ENCODE measurements at regions not wholly inside any gene's neighbourhood (a gene's known extent, or its start where the extent isn't known, plus 50 kb on each side); places are given as distances from the start of the nearest gene placed in this dataset.
"Not testable (repeated sequence)": the region's sequence is repeated elsewhere in the genome, so short reads cannot be mapped to it uniquely, and the experiment has no call there.

DNA sequence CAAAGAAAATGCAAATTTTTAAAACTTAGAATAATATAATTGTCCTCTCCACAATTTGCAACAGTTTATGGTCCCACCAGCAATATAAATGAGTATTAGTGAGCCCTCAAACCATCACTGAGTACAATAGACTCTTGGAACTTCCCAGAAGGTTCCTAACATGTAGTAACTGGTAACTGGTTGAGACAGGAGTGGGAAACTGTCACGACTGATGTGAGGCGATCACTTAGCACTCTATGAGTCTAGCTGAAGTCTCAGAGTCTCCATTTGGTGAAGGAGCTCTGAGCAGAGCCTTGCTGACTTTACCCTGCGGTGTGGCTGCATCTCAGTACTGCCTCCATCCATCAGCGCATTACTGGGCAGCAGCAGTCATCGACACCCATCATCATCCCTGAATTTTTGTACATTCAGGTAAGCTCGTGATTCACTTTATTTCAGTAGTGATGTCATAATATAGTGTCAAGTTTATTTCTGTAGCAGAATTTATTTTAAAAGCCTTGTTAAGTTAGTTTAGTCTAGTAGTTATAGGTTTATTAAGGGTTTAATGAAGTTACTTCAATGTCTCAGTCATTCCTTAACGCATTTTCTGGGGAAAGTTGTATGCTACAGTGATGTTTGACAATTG, 76.6 kb upstream of the ABCA1 start:
- Histone ChIP-seq H3K4me3 (no peak overlapping the region), H3K36me3 (no peaks in the 10 kb centered on the region), H3K27me3 (no peaks in the 10 kb centered on the region), H3K4me1 (ENCODE audit: low read depth) (no peaks in the 10 kb centered on the region), H3K27ac (no peak overlapping the region), H3K9me3 (ENCODE audit: low read depth) (no peaks in the 10 kb centered on the region)
- no peak for DNase-seq (ENCODE audit: low read depth in 1 of 2, low spot score in 1 of 2)
- TF ChIP-seq, protein P1, sequence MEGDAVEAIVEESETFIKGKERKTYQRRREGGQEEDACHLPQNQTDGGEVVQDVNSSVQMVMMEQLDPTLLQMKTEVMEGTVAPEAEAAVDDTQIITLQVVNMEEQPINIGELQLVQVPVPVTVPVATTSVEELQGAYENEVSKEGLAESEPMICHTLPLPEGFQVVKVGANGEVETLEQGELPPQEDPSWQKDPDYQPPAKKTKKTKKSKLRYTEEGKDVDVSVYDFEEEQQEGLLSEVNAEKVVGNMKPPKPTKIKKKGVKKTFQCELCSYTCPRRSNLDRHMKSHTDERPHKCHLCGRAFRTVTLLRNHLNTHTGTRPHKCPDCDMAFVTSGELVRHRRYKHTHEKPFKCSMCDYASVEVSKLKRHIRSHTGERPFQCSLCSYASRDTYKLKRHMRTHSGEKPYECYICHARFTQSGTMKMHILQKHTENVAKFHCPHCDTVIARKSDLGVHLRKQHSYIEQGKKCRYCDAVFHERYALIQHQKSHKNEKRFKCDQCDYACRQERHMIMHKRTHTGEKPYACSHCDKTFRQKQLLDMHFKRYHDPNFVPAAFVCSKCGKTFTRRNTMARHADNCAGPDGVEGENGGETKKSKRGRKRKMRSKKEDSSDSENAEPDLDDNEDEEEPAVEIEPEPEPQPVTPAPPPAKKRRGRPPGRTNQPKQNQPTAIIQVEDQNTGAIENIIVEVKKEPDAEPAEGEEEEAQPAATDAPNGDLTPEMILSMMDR (IDR thresholded peaks at IDR 0.05; ENCODE audit: low read depth, low read length), result no peak

DNA sequence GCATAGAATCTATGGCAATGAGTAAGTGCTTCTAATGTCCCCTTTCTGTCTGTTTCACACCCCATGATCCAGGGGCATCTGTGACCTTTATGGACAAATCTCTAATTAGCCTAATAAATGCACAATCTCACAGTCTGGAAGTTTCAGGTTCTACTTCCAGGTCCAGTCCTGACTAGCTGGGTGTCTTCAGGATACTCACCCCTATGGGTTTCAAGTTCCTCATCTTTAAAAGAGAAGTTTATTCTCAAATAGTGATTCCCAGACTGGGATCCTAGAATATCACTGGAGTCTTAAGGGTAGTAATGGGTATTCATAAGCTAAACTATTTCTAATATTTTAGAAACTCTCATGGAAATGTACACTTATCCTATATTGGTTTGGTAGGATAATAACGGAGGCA, 77.2 kb upstream of the ABCA1 start:
- TF ChIP-seq, protein P1 (IDR thresholded peaks at IDR 0.05; ENCODE audit: low read depth, low read length), result no peak
- H3K27me3 ChIP-seq, result no peaks in the 10 kb centered on the region
- H3K36me3 ChIP-seq, result no peaks in the 10 kb centered on the region
- no peak overlapping the region for H3K27ac ChIP-seq
- H3K4me1 ChIP-seq (ENCODE audit: low read depth), result no peaks in the 10 kb centered on the region
- H3K4me3 ChIP-seq, result no peak overlapping the region
- H3K9me3 ChIP-seq (ENCODE audit: low read depth), result no peaks in the 10 kb centered on the region
- no peak for DNase-seq (ENCODE audit: low read depth in 1 of 2, low spot score in 1 of 2)

DNA sequence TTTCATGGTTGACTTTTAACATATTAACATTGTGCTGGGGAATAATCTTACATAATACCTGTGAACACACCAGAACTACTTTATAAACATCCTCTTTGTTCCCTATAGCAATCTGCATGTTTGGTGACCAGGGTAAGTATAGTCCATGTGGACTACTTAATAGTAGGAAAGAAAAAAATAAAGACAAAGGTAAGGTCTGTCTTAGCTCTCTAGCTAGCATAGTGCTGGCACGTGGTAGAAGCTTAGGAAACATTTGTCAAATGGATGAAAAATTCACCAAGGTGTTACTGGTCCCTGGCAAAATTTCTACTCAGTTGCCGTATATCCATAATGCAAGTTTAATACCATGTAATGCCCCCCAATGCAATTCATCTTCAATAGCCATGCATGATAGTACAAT, 78.6 kb upstream of the ABCA1 start:
- Histone ChIP-seq H3K9me3 (ENCODE audit: low read depth) (no peaks in the 10 kb centered on the region), H3K27ac (no peak overlapping the region), H3K36me3 (no peaks in the 10 kb centered on the region), H3K27me3 (no peaks in the 10 kb centered on the region), H3K4me1 (ENCODE audit: low read depth) (no peaks in the 10 kb centered on the region), H3K4me3 (no peak overlapping the region)
- DNase-seq (ENCODE audit: low read depth in 1 of 2, low spot score in 1 of 2), result no peak
- TF ChIP-seq, protein P1 (IDR thresholded peaks at IDR 0.05; ENCODE audit: low read depth, low read length), result no peak

DNA sequence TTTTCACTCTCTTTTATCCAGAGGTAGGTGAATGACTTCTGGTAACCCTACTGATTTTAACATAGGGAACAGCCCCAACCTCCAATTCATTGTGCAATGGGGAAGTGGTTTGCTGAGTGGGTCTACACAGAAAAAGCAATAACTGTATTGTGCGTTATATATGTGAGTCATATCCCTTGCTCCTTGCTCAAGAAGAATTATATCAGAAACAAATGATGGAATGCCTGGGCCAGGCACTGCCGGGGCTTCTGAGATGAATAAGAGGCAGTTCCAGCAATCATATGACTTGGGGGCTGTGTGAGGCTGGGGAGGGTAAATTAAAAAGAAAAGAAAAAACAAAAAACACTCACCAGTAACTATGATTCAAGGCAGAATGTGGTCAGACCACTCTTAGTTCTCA, 79.2 kb upstream of the ABCA1 start:
- Histone ChIP-seq H3K4me3 (no peak overlapping the region), H3K36me3 (no peaks in the 10 kb centered on the region), H3K4me1 (ENCODE audit: low read depth) (no peaks in the 10 kb centered on the region), H3K9me3 (ENCODE audit: low read depth) (no peaks in the 10 kb centered on the region), H3K27me3 (no peaks in the 10 kb centered on the region), H3K27ac (no peak overlapping the region)
- TF ChIP-seq, protein P1 (IDR thresholded peaks at IDR 0.05; ENCODE audit: low read depth, low read length), result no peak
- DNase-seq (ENCODE audit: low read depth in 1 of 2, low spot score in 1 of 2), result peak in 1 of 2 donors; percentile 92

DNA sequence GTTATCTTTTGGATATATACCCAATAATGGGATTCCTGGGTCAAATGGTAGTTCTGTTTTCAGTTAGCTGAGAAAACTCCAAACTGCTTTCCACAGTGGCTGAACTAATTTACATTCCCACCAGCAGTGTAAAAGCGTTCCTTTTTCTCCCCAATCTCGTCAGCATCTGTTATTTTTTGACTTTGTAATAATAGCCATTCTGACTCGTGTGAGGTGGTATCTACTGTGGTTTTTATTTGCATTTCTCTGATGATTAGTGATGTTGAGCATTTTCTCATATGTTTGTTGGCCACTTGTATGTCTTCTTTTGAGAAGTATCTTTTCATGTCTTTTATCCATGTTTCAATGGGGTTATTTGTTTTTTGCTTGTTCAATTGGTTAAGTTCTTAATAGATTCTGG, 82.1 kb upstream of the ABCA1 start:
- not testable (repeated sequence) for H3K9me3 ChIP-seq (ENCODE audit: low read depth); H3K4me1 ChIP-seq (ENCODE audit: low read depth); DNase-seq (ENCODE audit: low read depth in 1 of 2, low spot score in 1 of 2); H3K4me3 ChIP-seq; H3K27ac ChIP-seq; H3K36me3 ChIP-seq; H3K27me3 ChIP-seq

DNA sequence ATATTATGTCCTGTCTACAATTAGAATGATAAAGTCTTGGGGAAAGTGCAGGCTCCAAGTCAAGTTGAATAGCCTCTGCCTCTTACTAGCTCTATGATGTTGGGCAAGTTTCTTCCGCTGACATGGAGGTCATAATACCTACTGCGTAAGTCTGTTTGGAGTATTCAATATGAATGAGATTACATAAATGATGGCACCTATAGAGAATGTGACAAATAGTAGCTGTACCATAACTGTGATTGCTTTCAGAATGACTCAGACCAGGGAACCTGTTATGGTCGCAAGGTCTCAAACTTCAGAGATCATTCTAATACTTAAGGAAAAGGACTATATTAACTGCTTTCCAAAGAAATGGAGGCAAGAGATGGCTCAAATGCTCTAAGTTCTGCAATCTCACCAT, 94.0 kb upstream of the ABCA1 start:
- H3K4me3 ChIP-seq, result no peak overlapping the region
- no peaks in the 10 kb centered on the region for H3K36me3 ChIP-seq
- no peak for DNase-seq (ENCODE audit: low read depth in 1 of 2, low spot score in 1 of 2)
- H3K9me3 ChIP-seq (ENCODE audit: low read depth), result no peaks in the 10 kb centered on the region
- no peak overlapping the region for H3K27ac ChIP-seq
- H3K4me1 ChIP-seq (ENCODE audit: low read depth), result no peaks in the 10 kb centered on the region
- H3K27me3 ChIP-seq, result no peaks in the 10 kb centered on the region
- TF ChIP-seq, protein P1 (IDR thresholded peaks at IDR 0.05; ENCODE audit: low read depth, low read length), result no peak

DNA sequence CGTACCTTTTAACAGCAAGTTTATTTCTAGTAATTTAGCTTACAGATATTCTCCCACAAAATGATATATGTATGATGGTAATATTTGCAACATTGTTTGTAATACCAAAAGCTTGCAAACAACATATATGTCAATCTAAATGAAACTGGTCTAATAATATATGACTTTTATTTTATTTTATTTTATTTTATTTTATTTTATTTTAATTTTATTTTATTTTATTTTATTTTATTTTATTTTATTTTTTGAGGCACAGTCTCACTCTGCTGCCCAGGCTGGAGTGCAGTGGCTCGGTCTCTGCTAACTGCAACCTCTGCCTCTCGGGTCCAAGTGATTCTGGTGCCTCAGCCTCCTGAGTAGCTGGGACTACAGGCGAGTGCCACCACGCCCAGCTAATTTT, 94.6 kb upstream of the ABCA1 start:
- H3K4me1 ChIP-seq (ENCODE audit: low read depth); H3K36me3 ChIP-seq; H3K9me3 ChIP-seq (ENCODE audit: low read depth); H3K4me3 ChIP-seq; H3K27ac ChIP-seq; H3K27me3 ChIP-seq; DNase-seq (ENCODE audit: low read depth in 1 of 2, low spot score in 1 of 2): not testable (repeated sequence)
